HG03103 (cell line): ENCODE measurements at regions not wholly inside any gene's neighbourhood (a gene's known extent, or its start where the extent isn't known, plus 50 kb on each side); places are given as distances from the start of the nearest gene placed in this dataset.
"Not testable (repeated sequence)": the region's sequence is repeated elsewhere in the genome, so short reads cannot be mapped to it uniquely, and the experiment has no call there.

Experiments used
- ATAC-seq: cut with Tn5 transposase; IDR thresholded peaks from one replicate; pipeline ENCODE4 v1.9.1; 2021; ENCODE audit warnings: low read depth; ENCODE audit not compliant: unreplicated experiment

DNA sequence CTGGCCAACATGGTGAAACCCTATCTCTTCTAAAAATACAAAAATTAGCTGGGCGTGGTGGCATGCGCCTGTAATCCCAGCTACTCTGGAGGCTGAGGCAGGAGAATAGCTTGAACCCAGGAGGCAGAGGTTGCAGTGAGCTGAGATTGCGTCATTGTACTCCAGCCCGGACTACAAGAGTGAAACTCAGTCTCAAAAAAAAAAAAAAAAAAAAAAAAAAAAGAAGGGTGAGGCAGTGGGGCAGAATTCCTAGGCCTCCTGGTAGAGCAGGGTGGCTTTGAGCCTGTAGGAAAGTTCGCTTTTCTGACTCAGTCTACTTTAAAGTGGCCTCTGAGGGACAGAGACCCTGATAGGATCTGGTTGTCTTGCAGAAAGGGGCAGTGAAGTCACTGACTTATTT is 60.8 kb upstream of the GTF3A start:
- ATAC-seq = not testable (repeated sequence)

DNA sequence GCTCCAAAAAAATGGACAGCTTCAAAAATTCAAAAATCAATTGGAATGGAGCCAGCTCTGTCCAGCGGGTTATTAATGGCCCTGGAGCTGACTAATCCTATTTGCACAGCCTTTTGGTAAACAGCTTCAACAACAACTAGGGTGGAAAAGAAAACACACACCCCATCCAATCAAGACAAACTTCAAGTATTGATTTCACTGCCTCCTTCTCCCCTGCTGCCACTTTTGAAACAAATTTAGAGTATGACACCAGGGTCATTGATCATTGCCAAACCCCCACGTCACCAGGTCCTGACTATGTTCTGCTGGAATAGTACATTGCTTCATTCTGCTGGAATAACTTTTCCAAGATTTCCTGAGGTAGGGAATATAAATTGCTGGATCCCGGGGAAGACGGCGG is 56.8 kb upstream of the GTF3A start:
- no peak for ATAC-seq

DNA sequence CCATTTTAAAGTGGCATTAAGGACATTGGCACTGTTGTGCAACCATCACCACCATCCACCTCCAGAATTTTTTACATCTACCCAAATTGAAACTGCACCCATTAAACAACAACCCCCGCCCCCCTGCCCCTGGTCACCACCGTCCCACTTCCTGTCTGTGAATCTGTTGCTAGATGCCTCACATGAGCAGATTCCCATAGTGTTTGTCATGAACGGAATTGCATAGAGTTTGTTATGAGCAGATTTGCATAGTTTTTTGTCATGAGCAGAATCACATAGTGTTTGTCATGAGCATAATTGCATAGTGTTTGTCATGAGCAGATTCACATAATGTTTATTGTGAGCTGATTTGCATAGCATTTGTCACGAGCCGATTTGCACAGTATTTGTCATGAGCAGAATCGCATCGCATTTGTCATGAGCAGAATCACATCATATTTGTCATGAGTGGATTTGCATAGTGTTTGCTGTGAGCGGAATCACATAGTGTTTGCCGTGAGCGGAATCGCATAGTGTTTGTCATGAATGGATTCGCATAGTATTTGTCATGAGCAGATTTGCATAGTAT is 54.0 kb upstream of the GTF3A start:
- ATAC-seq = no peak

DNA sequence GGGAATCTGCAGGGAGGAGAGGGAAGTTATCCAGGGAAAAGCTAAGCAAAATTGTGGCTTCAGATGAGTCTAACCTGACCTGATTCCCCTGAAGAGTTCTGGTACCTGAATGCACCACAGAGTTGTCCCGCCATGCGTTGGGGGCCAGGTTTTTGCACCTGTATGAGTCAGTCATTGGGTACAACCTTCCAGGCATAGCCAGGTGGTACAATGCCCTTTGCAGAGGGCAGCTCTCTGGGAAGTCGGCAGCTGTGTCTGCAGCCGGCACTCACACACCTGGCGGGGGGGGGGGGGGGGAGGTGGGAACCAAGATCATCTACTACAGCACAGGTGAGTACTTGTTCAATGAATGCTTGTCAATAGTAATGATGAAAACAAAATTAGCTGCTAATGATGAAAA is 52.5 kb upstream of the GTF3A start:
- ATAC-seq = no peak

DNA sequence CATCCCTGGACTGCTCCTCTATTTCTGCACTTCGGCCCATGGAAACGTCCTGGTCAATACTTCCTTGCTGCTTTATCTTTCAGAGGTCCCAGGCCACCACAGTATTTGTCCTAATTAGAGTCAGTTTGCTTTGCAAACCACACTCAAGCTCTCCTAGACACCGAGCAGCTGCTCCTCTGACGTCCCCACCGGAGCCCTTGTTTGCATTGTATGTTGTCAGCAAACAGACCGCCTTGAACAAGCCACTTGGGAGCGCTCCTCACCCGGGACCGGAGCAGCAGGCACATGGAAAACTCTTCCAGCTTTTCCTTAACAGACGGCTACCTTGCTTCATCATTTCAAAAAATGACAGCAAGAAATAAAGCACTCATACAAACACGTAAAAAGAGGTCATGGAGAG is 51.5 kb upstream of the GTF3A start:
- no peak for ATAC-seq

DNA sequence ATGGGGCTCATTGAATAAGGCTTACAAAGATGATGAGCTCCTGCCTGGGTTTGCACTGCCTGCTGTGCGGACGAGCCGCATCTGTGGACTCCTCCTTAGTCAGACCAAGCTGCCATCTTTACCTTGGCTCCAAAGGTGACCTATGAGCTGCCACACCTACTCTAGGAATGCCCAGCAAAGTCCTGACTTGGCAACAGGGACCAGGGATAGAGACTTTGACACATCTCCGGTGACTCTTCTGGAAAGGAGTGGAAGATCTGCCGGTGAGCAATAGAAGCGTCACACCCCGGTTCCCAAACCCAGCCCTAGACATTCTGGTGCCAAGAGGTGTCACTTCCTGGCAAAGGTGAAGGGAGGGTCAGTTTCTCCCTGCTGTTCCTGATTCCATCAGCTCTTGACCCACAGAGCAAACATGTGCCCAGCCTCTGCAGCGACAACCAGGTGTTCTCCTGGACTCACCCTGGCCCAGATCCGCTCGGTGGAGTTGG is 50.2 kb upstream of the GTF3A start:
- ATAC-seq = no peak
